ENCODE measurements at regions not wholly inside any gene's neighbourhood (a gene's known extent, or its start where the extent isn't known, plus 50 kb on each side); places are given as distances from the start of the nearest gene placed in this dataset.
A peak's percentile ranks its signal among the peaks of the same experiment; 100 is the strongest.
"Not testable (repeated sequence)": the region's sequence is repeated elsewhere in the genome, so short reads cannot be mapped to it uniquely, and the experiment has no call there.

GRCh38 chr12:89770391-89770790 is 61.8 kb upstream of the ATP2B1 start:
- no peak for DNase-seq
- H3K9me3 ChIP-seq, result no peaks in the 10 kb centered on the region

DNA sequence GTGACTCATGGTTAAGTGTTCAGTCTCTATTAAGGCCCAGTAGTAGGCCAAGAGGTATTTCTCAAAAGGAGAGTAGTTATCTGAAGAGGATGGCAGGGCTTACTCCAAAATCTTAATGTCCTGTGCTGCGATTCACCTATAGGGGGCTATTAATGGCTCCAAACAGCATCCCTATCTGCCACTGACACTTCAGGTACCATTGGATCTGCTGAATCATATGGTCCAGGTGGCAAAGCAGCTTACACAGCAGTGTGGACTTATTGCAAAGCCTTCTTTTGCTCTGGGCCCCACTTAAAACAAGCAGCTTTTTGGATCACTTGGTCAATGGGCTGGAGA is 60.8 kb upstream of the ATP2B1 start:
- no peak for DNase-seq
- Histone ChIP-seq H3K4me1 (no peaks in the 10 kb centered on the region), H3K9me3 (no peaks in the 10 kb centered on the region), H3K4me3 (no peak overlapping the region), H3K27ac (peak overlapping the region in 2 of 4 donors; percentile 7 to 72), H3K27me3 (no peaks in the 10 kb centered on the region), H3K36me3 (no peaks in the 10 kb centered on the region)
- TF ChIP-seq, protein P1, sequence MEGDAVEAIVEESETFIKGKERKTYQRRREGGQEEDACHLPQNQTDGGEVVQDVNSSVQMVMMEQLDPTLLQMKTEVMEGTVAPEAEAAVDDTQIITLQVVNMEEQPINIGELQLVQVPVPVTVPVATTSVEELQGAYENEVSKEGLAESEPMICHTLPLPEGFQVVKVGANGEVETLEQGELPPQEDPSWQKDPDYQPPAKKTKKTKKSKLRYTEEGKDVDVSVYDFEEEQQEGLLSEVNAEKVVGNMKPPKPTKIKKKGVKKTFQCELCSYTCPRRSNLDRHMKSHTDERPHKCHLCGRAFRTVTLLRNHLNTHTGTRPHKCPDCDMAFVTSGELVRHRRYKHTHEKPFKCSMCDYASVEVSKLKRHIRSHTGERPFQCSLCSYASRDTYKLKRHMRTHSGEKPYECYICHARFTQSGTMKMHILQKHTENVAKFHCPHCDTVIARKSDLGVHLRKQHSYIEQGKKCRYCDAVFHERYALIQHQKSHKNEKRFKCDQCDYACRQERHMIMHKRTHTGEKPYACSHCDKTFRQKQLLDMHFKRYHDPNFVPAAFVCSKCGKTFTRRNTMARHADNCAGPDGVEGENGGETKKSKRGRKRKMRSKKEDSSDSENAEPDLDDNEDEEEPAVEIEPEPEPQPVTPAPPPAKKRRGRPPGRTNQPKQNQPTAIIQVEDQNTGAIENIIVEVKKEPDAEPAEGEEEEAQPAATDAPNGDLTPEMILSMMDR (IDR thresholded peaks at IDR 0.05), result no peak
- TF ChIP-seq POLR2A (IDR thresholded peaks at IDR 0.05), result no peak

More at GRCh38 chr12:89770391-89770790, 61.8 kb upstream of the ATP2B1 start:
- TF ChIP-seq POLR2A (IDR thresholded peaks at IDR 0.05), result no peak
- TF ChIP-seq, protein P1 (IDR thresholded peaks at IDR 0.05), result no peak
- H3K27ac ChIP-seq, result no peak overlapping the region
- H3K4me1 ChIP-seq, result no peaks in the 10 kb centered on the region
- no peaks in the 10 kb centered on the region for H3K27me3 ChIP-seq
- no peaks in the 10 kb centered on the region for H3K36me3 ChIP-seq
- H3K4me3 ChIP-seq, result no peak overlapping the region

GRCh38 chr12:89768586-89769482 is 60.2 kb upstream of the ATP2B1 start:
- H3K27ac ChIP-seq, result peak overlapping the region in 2 of 4 donors; percentile 30 to 74
- H3K4me3 ChIP-seq, result no peak overlapping the region
- peak in 1 of 3 donors; percentile 74 for DNase-seq

GRCh38 chr12:89765959-89766824 is 57.6 kb upstream of the ATP2B1 start:
- Histone ChIP-seq H3K27me3 (no peaks in the 10 kb centered on the region), H3K4me3 (no peak overlapping the region), H3K4me1 (peaks cover 0 to 3% (median 0%) of the 10 kb centered on the region in 4 donors), H3K27ac (no peak overlapping the region), H3K9me3 (no peaks in the 10 kb centered on the region), H3K36me3 (no peaks in the 10 kb centered on the region)
- DNase-seq, result no peak
- no peak for TF ChIP-seq POLR2A (IDR thresholded peaks at IDR 0.05)
- TF ChIP-seq, protein P1 (IDR thresholded peaks at IDR 0.05), result no peak

More at GRCh38 chr12:89768586-89769482, 60.2 kb upstream of the ATP2B1 start:
- Histone ChIP-seq H3K4me1 (no peaks in the 10 kb centered on the region), H3K27me3 (no peaks in the 10 kb centered on the region), H3K36me3 (no peaks in the 10 kb centered on the region), H3K9me3 (no peaks in the 10 kb centered on the region)
- TF ChIP-seq, protein P1 (IDR thresholded peaks at IDR 0.05), result no peak
- TF ChIP-seq POLR2A (IDR thresholded peaks at IDR 0.05), result no peak

GRCh38 chr12:89764164-89764563 is 55.5 kb upstream of the ATP2B1 start:
- H3K36me3 ChIP-seq, result not testable (repeated sequence)

More at GRCh38 chr12:89764164-89764563, 55.5 kb upstream of the ATP2B1 start:
- H3K4me1 ChIP-seq, DNase-seq, H3K9me3 ChIP-seq, H3K27me3 ChIP-seq, H3K4me3 ChIP-seq, H3K27ac ChIP-seq: not testable (repeated sequence)
